Calu3 (cell line): ENCODE measurements at regions not wholly inside any gene's neighbourhood (a gene's known extent, or its start where the extent isn't known, plus 50 kb on each side); places are given as distances from the start of the nearest gene placed in this dataset.
A peak's percentile ranks its signal among the peaks of the same experiment; 100 is the strongest.

ENCODE experiments used
- BruUV-seq: library from RNA; stranded (reverse); fragments of 400-500 nt; replicated peaks from 2 replicates; lab custom pipeline; 2021; lab: Mats Ljungman, UMichigan
- CTCF ChIA-PET: fragments of 300-600 bp; sonication (Branson Sonifier 250); formaldehyde crosslinking; loops from one replicate; lab custom pipeline; 2022; ENCODE audit warnings: antibody characterized with exemption; lab: Charles Lee
- DNase-seq: peaks from one replicate; pipeline ENCODE4 v3.0.0; 2022
- H3K27ac Mint-ChIP-seq: one replicate; pipeline ENCODE4 v1.8.0; 2022; ENCODE audit warnings: mixed read lengths; ENCODE audit not compliant: unreplicated experiment
- H3K27me3 Mint-ChIP-seq: one replicate; pipeline ENCODE4 v1.8.0; 2022; ENCODE audit warnings: mixed read lengths; ENCODE audit not compliant: unreplicated experiment
- H3K36me3 Mint-ChIP-seq: one replicate; pipeline ENCODE4 v1.8.0; 2022; ENCODE audit warnings: mild to moderate bottlenecking, moderate library complexity, mixed read lengths; ENCODE audit not compliant: insufficient read depth, unreplicated experiment
- H3K4me1 Mint-ChIP-seq: one replicate; pipeline ENCODE4 v1.8.0; 2022; ENCODE audit warnings: mild to moderate bottlenecking, low read depth, mixed read lengths; ENCODE audit not compliant: unreplicated experiment
- H3K4me3 Mint-ChIP-seq: one replicate; pipeline ENCODE4 v1.8.0; 2022; ENCODE audit warnings: mild to moderate bottlenecking, low read depth, moderate library complexity, mixed read lengths; ENCODE audit not compliant: unreplicated experiment
- H3K9me3 Mint-ChIP-seq: one replicate; pipeline ENCODE4 v1.8.0; 2022; ENCODE audit warnings: low read depth, mixed read lengths; ENCODE audit not compliant: unreplicated experiment
- intact Hi-C: fragments of 100-400 bp; cut with micrococcal nuclease; formaldehyde crosslinking; loops from one replicate; pipeline ENCODE4 v1.10.0; 2022; ENCODE audit not compliant: unreplicated experiment
- TF ChIP-seq, protein P1 (sequence below): fragments of 200-600 bp; IDR thresholded peaks from one replicate; pipeline ENCODE4 v1.8.0; 2022; ENCODE audit warnings: antibody characterized with exemption; ENCODE audit not compliant: unreplicated experiment

DNA sequence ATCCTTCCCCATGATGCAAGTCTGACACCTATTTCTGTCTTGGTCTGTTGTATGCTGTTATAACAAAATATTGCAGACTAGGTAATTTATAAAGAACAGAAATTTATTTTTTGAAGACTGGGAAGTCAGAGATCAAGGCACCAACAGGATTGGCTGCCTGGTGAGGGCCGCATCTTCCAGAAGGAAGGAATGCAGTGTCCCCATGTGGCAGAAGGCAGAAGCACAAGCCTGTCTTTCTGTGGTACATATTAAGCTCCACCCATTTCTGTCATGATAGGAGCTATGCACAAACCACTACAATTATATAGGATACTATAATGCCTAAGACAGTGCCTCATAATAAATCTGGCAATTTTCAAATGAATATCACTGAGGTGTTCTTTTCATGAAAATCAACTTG is 502.3 kb upstream of the DIAPH2 start:
- H3K9me3 Mint-ChIP-seq = peaks cover 6% of the 10 kb centered on the region
- CTCF ChIA-PET = interaction anchor here (0.6 to 1.0 kb wide), 3 partner anchors 416 to 419 kb away, joined by 3 to 4 read pairs (median 3); no protein-coding TSS in a partner anchor
- BruUV-seq = no TSS peak
- no peak overlapping the region for H3K27ac Mint-ChIP-seq
- H3K4me1 Mint-ChIP-seq = no peaks in the 10 kb centered on the region
- peaks cover 13% of the 10 kb centered on the region for H3K27me3 Mint-ChIP-seq
- H3K36me3 Mint-ChIP-seq = no peaks in the 10 kb centered on the region
- TF ChIP-seq, protein P1, sequence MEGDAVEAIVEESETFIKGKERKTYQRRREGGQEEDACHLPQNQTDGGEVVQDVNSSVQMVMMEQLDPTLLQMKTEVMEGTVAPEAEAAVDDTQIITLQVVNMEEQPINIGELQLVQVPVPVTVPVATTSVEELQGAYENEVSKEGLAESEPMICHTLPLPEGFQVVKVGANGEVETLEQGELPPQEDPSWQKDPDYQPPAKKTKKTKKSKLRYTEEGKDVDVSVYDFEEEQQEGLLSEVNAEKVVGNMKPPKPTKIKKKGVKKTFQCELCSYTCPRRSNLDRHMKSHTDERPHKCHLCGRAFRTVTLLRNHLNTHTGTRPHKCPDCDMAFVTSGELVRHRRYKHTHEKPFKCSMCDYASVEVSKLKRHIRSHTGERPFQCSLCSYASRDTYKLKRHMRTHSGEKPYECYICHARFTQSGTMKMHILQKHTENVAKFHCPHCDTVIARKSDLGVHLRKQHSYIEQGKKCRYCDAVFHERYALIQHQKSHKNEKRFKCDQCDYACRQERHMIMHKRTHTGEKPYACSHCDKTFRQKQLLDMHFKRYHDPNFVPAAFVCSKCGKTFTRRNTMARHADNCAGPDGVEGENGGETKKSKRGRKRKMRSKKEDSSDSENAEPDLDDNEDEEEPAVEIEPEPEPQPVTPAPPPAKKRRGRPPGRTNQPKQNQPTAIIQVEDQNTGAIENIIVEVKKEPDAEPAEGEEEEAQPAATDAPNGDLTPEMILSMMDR = no peak
- intact Hi-C loops = no loop called here
- peak; percentile 19 for DNase-seq
- no peak overlapping the region for H3K4me3 Mint-ChIP-seq

DNA sequence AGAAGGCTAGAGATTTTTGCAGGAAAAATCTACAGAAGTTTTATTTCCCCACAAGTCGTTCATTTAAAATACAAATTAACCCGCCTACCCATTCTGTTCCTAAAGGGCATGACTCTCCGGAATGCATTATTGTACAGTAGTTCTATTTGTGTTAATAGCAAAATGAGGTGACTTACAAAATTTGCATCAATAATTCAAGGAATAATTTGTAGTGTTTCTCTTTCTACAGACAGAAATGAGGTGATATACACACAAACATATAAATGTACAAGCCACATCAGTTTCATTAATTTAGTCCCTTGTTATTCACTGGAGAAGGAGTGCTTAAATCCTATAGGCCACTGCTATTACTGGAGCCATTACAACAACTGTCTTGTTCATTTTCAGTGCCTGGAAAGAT is 501.3 kb upstream of the DIAPH2 start:
- TF ChIP-seq, protein P1 = no peak
- intact Hi-C loops = no loop called here

DNA sequence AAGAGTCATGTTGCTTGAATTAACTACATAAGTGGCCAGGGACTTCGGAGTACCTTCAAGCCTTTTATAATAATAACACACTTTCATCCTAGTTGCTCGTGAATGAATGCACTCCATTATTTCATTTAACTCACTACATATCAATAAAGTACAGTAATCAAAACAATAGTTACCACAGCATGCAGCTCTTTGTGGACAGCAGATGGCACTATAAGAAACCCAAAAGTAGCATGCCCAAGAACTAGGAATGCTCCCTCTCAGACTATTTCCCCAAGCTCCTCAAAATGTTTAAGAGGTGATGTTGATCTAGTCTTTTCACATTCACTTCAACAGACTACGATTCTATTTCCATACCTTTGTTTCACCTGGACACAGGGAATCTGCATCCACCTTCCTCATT is 500.8 kb upstream of the DIAPH2 start:
- DNase-seq = no peak
- CTCF ChIA-PET = no interaction called here
- TF ChIP-seq, protein P1 = no peak
- intact Hi-C loops = no loop called here
- Mint-ChIP-seq H3K4me3 (no peak overlapping the region), H3K27me3 (peaks cover 13% of the 10 kb centered on the region), H3K9me3 (peaks cover 6% of the 10 kb centered on the region), H3K36me3 (no peaks in the 10 kb centered on the region), H3K4me1 (no peaks in the 10 kb centered on the region), H3K27ac (no peak overlapping the region)
- BruUV-seq = no TSS peak

More for the DNA sequence above, 501.3 kb upstream of the DIAPH2 start:
- peaks cover 6% of the 10 kb centered on the region for H3K9me3 Mint-ChIP-seq
- peaks cover 13% of the 10 kb centered on the region for H3K27me3 Mint-ChIP-seq
- H3K27ac Mint-ChIP-seq = no peak overlapping the region
- no TSS peak for BruUV-seq
- CTCF ChIA-PET = no interaction called here
- H3K36me3 Mint-ChIP-seq = no peaks in the 10 kb centered on the region
- no peak overlapping the region for H3K4me3 Mint-ChIP-seq
- DNase-seq = no peak
- H3K4me1 Mint-ChIP-seq = no peaks in the 10 kb centered on the region

DNA sequence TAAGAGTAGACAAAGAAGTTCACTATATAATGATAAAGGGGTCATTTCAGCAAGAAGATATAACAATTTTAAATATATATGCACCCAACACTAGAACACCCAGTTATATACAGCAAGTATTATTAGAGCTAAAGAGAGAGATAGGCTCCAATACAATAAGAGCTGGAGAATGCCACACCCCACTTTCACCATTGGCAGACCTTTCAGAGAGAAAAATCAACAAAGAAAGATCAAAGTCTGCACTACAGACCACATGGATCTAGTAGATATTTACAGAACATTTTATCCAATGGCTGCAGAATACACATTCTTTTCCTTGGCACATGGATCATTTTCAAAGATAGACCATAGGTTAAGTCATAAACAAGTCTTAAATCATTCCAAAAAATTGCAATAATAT is 479.7 kb upstream of the DIAPH2 start:
- TF ChIP-seq, protein P1 = no peak
- no TSS peak for BruUV-seq
- no peak overlapping the region for H3K4me3 Mint-ChIP-seq
- H3K4me1 Mint-ChIP-seq = no peaks in the 10 kb centered on the region
- intact Hi-C loops = no loop called here
- no peaks in the 10 kb centered on the region for H3K27me3 Mint-ChIP-seq
- H3K27ac Mint-ChIP-seq = no peak overlapping the region
- H3K9me3 Mint-ChIP-seq = peaks cover 3% of the 10 kb centered on the region
- no peaks in the 10 kb centered on the region for H3K36me3 Mint-ChIP-seq
- CTCF ChIA-PET = no interaction called here
- no peak for DNase-seq
